Esophagus muscularis mucosa (tissue), 4 donors: ENCODE measurements at regions not wholly inside any gene's neighbourhood (a gene's known extent, or its start where the extent isn't known, plus 50 kb on each side); places are given as distances from the start of the nearest gene placed in this dataset.

Experiments used
- CTCF ChIP-seq, 3 experiments: fragments of 200-600 bp in 2 of 3; fragments of 450-650 bp in 1 of 3; sonication (generic) in 2 of 3; IDR thresholded peaks; one replicate each; pipeline ENCODE4 v1.5.1; 2017 to 2019; ENCODE audit warnings: antibody characterized with exemption in 3 of 3, mild to moderate bottlenecking in 2 of 3, moderate library complexity in 1 of 3
- EP300 ChIP-seq: sonication (generic); formaldehyde crosslinking; IDR thresholded peaks from one replicate; pipeline ENCODE4 v1.6.1; 2017; ENCODE audit warnings: antibody characterized with exemption
- POLR2A ChIP-seq: fragments of 450-650 bp; IDR thresholded peaks from one replicate; pipeline ENCODE4 v1.6.1; 2017; ENCODE audit warnings: antibody characterized with exemption, moderate library complexity, mild to moderate bottlenecking, low read depth

GRCh38 chr19:30631033-30631370 lies 258.8 kb downstream of the ZNF536 start:
- TF ChIP-seq CTCF (IDR thresholded peaks at IDR 0.05), result no peak
- TF ChIP-seq EP300, result no peak
- no peak for TF ChIP-seq POLR2A
